GM21786 (cell line): ENCODE measurements at regions not wholly inside any gene's neighbourhood (a gene's known extent, or its start where the extent isn't known, plus 50 kb on each side); places are given as distances from the start of the nearest gene placed in this dataset.
"Not testable (repeated sequence)": the region's sequence is repeated elsewhere in the genome, so short reads cannot be mapped to it uniquely, and the experiment has no call there.

Experiments used
- ATAC-seq: cut with Tn5 transposase; IDR thresholded peaks from one replicate; pipeline ENCODE4 v1.9.1; 2021; ENCODE audit not compliant: unreplicated experiment

GRCh38 chr2:56510610-56511009 lies 326.8 kb downstream of the CCDC85A start:
- ATAC-seq, result no peak

GRCh38 chr2:56515399-56515798 lies 331.6 kb downstream of the CCDC85A start:
- no peak for ATAC-seq

GRCh38 chr2:56519806-56520205 lies 336.0 kb downstream of the CCDC85A start:
- no peak for ATAC-seq

- no peak for ATAC-seq
These were observed 338.9 kb downstream of the CCDC85A start for GRCh38 chr2:56522605-56523089.

GRCh38 chr2:56523816-56524215 lies 340.0 kb downstream of the CCDC85A start:
- ATAC-seq, result no peak

- no peak for ATAC-seq
These were observed 348.1 kb downstream of the CCDC85A start for GRCh38 chr2:56531668-56532420.

GRCh38 chr2:56534321-56534720 lies 350.5 kb downstream of the CCDC85A start:
- no peak for ATAC-seq

- no peak for ATAC-seq
These were observed 354.0 kb downstream of the CCDC85A start for GRCh38 chr2:56537756-56538155.

- no peak for ATAC-seq
These were observed 355.8 kb downstream of the CCDC85A start for GRCh38 chr2:56539618-56540017.

- no peak for ATAC-seq
These were observed 356.7 kb downstream of the CCDC85A start for GRCh38 chr2:56540467-56540866.

GRCh38 chr2:56540916-56541315 lies 357.1 kb downstream of the CCDC85A start:
- ATAC-seq, result no peak

- no peak for ATAC-seq
These were observed 358.4 kb downstream of the CCDC85A start for GRCh38 chr2:56542213-56542612.

- ATAC-seq, result no peak
These were observed 381.4 kb downstream of the CCDC85A start for GRCh38 chr2:56565143-56565542.

- ATAC-seq, result no peak
These were observed 387.3 kb downstream of the CCDC85A start for GRCh38 chr2:56571074-56571473.

- ATAC-seq, result no peak
These were observed 392.2 kb downstream of the CCDC85A start for GRCh38 chr2:56576001-56576400.

GRCh38 chr2:56580242-56580641 lies 396.5 kb downstream of the CCDC85A start:
- no peak for ATAC-seq

GRCh38 chr2:56582570-56582969 lies 398.8 kb downstream of the CCDC85A start:
- ATAC-seq, result no peak

GRCh38 chr2:56583796-56584315 lies 400.1 kb downstream of the CCDC85A start:
- ATAC-seq, result no peak

- no peak for ATAC-seq
These were observed 403.7 kb downstream of the CCDC85A start for GRCh38 chr2:56587456-56587855.

- ATAC-seq, result no peak
These were observed 405.4 kb downstream of the CCDC85A start for GRCh38 chr2:56589194-56589593.

GRCh38 chr2:56589835-56590234 lies 406.0 kb downstream of the CCDC85A start:
- no peak for ATAC-seq

- no peak for ATAC-seq
These were observed 406.8 kb downstream of the CCDC85A start for GRCh38 chr2:56590611-56591010.

GRCh38 chr2:56606086-56606485 lies 422.3 kb downstream of the CCDC85A start:
- ATAC-seq, result not testable (repeated sequence)
